Medulla oblongata (tissue), 1 donor: ENCODE measurements at regions not wholly inside any gene's neighbourhood (a gene's known extent, or its start where the extent isn't known, plus 50 kb on each side); places are given as distances from the start of the nearest gene placed in this dataset.

Source experiments
- DNase-seq: peaks from one replicate; pipeline ENCODE4 v3.0.0-alpha.2; 2015; ENCODE audit errors: extremely low spot score

GRCh38 chr15:89421219-89421618 lies 75.2 kb downstream of the RHCG start:
- no peak for DNase-seq

GRCh38 chr15:89419370-89419984 lies 76.9 kb downstream of the RHCG start:
- peak; percentile 49 for DNase-seq

- no peak for DNase-seq
Observed at GRCh38 chr15:89417206-89417725, 79.1 kb downstream of the RHCG start.

GRCh38 chr15:89416339-89417183 lies 79.8 kb downstream of the RHCG start:
- DNase-seq = peak; percentile 36

GRCh38 chr15:89414571-89414970 lies 79.9 kb upstream of the POLG start:
- no peak for DNase-seq

GRCh38 chr15:89413877-89414276 lies 79.3 kb upstream of the POLG start:
- no peak for DNase-seq

GRCh38 chr15:89412905-89413411 lies 78.3 kb upstream of the POLG start:
- no peak for DNase-seq

GRCh38 chr15:89410039-89410435 lies 75.4 kb upstream of the POLG start:
- DNase-seq = no peak

GRCh38 chr15:89409184-89410038 lies 74.8 kb upstream of the POLG start:
- DNase-seq = no peak

GRCh38 chr15:89408372-89409183 lies 74.0 kb upstream of the POLG start:
- DNase-seq = no peak

GRCh38 chr15:89406940-89407607 lies 72.5 kb upstream of the POLG start:
- no peak for DNase-seq

- no peak for DNase-seq
Observed at GRCh38 chr15:89406218-89406939, 71.8 kb upstream of the POLG start.

- DNase-seq = no peak
Observed at GRCh38 chr15:89405494-89405893, 70.9 kb upstream of the POLG start.

- DNase-seq = no peak
Observed at GRCh38 chr15:89404023-89404422, 69.4 kb upstream of the POLG start.

- no peak for DNase-seq
Observed at GRCh38 chr15:89402518-89402805, 67.8 kb upstream of the POLG start.

GRCh38 chr15:89401631-89402517 lies 67.2 kb upstream of the POLG start:
- no peak for DNase-seq

- no peak for DNase-seq
Observed at GRCh38 chr15:89400782-89401545, 66.3 kb upstream of the POLG start.

GRCh38 chr15:89400116-89400781 lies 65.6 kb upstream of the POLG start:
- peak; percentile 58 for DNase-seq
